ENCODE measurements at regions not wholly inside any gene's neighbourhood (a gene's known extent, or its start where the extent isn't known, plus 50 kb on each side); places are given as distances from the start of the nearest gene placed in this dataset.
"Not testable (repeated sequence)": the region's sequence is repeated elsewhere in the genome, so short reads cannot be mapped to it uniquely, and the experiment has no call there.

DNA sequence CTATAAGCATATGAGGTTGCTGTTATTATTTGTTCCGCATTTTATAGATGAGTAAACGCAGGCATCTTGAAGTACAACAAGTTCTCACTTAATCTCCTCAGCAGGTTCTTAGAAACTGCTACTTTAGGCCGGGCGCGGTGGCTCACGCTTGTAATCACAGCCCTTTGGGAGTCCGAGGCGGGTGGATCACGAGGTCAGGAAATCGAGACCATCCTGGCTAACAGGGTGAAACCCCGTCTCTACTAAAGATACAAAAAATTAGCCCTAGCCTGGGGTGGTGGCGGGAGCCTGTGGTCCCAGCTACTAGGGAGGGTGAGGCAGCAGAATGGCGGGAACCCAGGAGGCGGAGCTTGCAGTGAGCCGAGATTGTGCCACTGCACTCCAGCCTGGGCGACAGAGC is 458.5 kb downstream of the BRINP3 start:
- TF ChIP-seq, protein P1, sequence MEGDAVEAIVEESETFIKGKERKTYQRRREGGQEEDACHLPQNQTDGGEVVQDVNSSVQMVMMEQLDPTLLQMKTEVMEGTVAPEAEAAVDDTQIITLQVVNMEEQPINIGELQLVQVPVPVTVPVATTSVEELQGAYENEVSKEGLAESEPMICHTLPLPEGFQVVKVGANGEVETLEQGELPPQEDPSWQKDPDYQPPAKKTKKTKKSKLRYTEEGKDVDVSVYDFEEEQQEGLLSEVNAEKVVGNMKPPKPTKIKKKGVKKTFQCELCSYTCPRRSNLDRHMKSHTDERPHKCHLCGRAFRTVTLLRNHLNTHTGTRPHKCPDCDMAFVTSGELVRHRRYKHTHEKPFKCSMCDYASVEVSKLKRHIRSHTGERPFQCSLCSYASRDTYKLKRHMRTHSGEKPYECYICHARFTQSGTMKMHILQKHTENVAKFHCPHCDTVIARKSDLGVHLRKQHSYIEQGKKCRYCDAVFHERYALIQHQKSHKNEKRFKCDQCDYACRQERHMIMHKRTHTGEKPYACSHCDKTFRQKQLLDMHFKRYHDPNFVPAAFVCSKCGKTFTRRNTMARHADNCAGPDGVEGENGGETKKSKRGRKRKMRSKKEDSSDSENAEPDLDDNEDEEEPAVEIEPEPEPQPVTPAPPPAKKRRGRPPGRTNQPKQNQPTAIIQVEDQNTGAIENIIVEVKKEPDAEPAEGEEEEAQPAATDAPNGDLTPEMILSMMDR (IDR thresholded peaks at IDR 0.05), result not testable (repeated sequence)
- not testable (repeated sequence) for TF ChIP-seq POLR2A (IDR thresholded peaks at IDR 0.05)

All from esophagus squamous epithelium (tissue), 4 donors.